Tongue (tissue), 1 donor: ENCODE measurements at regions not wholly inside any gene's neighbourhood (a gene's known extent, or its start where the extent isn't known, plus 50 kb on each side); places are given as distances from the start of the nearest gene placed in this dataset.

Source experiments
- DNase-seq: peaks from one replicate; pipeline ENCODE4 v3.0.0-alpha.2; 2015

DNA sequence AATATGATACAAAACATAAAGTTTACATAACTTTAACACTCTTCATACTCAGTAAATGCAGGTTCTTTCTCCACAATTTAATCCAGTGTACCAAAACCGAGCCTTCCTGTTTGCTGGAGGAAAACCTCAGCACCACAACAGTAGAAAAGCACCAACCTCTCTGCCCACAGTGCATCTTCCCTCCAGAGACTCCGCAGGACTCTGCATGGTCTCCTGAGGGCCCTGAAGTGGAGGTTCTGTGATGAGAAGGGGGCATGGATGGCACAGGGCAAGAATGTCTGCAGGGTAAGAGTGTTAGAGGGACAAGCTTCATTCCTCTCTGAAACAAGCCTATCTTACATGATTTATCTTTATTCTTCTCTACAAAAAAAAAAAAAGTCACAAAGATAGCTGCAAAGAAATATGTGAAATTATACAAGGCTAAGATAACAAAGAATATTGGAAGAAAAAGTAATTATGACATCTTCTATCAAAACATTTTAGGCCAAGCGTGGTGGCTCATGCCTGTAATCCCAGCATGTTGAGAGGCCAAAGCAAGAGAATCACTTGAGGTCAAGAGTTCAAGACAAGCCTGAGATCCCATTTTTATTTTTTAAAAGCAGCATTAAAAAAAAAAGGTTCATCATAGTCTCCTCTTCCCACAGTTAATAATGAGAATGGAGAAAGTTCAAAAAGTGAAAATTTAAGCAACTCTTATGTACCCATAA lies 102.0 kb downstream of the VPREB1 start:
- DNase-seq: no peak

- DNase-seq: no peak
Measured at GRCh38 chr22:22348127-22348814, 103.7 kb downstream of the VPREB1 start.

DNA sequence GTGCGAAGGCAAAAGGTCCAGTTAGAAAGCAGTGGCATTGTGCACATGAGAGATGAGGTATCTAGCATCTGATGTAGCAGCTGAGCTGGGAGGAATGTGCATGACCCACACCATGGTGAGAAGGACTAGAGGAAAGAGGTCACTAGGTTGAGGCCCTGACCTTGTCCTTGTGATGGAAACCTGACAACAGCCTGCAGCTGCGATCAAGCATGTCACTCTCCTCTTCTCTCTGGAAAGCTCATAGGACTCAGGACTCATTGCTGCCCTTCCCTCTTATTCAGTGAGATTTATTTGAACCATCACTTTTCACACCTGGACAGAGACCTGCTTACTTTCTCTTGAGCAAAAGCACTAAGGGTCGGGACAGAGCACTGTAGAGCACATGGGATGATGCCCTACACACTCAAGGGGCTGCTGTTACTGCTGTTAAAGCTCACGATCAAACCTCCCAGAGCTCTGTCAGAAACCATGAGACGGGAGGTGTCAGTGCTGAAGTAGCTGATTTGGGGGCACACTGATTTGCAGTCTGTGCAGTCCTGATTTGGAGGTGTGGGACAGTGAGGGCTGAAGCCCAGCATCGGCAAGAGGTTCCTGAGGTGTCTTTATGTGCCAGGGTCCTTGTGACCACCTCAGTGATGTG lies 104.3 kb downstream of the VPREB1 start:
- no peak for DNase-seq

GRCh38 chr22:22349455-22349836 lies 104.9 kb downstream of the VPREB1 start:
- no peak for DNase-seq

- DNase-seq: no peak
Measured at GRCh38 chr22:22351366-22351765, 106.8 kb downstream of the VPREB1 start.

DNA sequence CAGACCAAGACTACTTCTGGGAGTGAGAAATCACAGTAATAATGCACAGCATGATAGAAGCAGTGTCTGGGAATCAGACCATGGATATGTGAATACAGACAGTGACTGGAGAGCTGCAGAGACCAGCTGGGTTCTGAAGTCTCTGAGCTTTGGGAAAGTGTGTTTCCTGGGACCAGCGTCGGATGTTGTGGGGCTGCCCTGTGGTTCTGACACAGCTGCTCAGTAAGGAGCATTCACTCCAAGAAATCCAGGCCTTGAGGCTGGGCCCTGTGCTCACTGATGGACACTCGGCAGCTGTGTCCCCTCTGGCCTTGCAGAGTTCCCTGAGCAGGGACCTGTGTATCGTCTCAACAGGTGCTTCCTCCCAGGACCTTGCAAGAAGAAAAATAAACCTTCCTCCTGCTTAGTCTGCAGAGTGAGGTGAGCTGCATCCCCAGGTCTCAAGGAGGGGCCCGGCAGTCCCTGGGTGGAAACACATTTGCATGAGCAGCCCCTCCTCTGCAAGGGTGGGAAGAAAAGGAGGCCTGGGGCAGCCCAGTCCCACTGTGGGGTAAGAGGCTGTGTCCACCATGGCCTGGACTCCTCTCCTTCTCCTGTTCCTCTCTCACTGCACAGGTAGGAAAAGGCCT lies 107.9 kb downstream of the VPREB1 start:
- DNase-seq: peak; percentile 57

- DNase-seq: no peak
Measured at GRCh38 chr22:22355096-22355834, 110.7 kb downstream of the VPREB1 start.

GRCh38 chr22:22357024-22357883 lies 112.7 kb downstream of the VPREB1 start:
- DNase-seq: peak; percentile 92

DNA sequence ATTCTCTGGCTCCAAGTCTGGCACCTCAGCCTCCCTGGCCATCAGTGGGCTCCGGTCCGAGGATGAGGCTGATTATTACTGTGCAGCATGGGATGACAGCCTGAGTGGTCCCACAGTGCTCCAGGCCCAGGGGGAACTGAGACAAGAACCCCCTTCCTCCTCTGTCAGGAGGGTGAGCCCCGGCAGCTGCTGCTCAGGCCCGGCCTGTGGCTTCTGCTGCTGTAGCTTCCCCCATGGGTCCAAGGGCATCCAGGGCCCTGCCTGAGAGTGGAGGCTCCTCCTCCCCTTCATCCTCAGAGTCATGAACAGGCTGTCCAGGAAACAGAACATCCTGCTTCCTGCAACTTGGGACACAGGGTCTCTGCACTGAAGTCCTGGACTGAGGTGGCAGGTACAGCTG lies 113.6 kb downstream of the VPREB1 start:
- DNase-seq: no peak

DNA sequence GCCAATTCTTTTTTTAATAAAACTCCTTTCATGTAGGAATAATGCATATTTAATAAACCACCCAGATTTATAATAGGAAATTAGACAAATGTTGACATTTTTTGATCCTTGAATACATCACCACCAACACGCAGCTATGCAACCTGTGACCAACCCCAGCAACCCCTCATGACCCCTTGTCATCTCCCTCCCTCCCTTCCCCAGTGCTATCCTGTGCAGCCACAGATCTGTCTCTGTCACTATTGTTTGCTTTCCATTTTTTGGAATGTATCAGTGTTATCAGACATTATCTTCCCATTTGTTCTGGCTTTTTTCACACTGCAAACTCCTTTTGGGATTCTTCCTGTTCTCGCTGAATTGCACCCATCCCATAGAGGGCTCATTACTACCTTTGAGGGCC lies 114.1 kb downstream of the VPREB1 start:
- no peak for DNase-seq

GRCh38 chr22:22359465-22359864 lies 114.9 kb downstream of the VPREB1 start:
- no peak for DNase-seq

- no peak for DNase-seq
Measured at GRCh38 chr22:22360014-22360413, 115.4 kb downstream of the VPREB1 start.

DNA sequence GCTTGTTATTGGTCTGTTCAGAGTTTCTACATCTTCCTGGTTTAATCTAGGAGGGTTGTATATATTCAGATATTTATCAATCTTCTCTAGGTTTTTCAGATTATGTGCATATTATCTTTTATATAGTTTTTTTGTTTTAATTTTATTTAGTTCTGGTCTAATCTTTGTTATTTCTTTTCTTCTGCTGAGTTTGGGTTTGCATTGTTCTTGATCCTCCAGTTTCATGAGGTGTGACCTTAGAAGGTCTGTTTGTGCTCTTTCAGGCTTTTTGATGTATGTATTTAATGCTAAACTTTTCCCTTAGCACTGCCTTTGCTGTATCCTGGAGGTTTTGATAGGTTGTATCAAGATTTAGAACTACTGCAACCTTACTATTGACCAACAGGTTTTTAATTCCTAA lies 117.7 kb downstream of the VPREB1 start:
- no peak for DNase-seq

- no peak for DNase-seq
Measured at GRCh38 chr22:22362936-22363335, 118.3 kb downstream of the VPREB1 start.

DNA sequence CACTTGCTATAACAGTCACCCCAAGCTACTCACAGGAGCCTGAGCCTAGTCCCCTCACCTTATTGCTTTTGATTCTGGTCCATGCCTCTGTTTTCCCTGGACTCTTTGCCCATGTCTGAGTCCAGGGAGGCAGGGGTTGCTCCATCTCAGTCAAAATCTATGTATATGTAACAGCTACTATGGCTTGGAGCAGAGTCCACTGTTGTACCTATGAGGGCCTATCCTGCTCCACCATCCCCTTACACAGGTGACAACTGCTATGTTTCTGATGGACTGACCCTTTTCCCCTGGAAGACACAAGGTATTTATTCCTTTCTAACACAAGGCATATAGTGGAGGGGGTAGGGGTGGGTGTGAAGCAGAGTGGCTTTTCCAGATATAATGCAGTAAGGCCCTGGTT lies 119.6 kb downstream of the VPREB1 start:
- DNase-seq: no peak

DNA sequence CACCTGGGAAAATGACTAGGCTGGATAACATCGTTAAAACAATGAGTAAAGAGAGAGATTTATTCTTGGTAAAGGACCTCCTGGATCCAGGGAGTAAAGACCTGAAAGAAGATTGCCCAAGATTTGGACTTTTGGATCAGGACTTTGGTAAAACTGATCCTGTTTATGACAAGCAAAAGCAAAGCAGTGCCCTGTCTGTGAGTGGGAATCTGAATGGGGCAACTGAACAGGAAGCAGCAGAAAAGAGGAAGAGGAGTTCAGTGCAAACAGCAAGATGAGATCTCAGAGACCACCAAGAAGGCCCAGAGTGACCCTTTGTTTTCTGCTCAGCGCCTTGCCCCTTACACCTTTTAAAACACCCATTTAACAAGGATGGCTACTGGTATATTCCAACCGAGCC lies 122.0 kb downstream of the VPREB1 start:
- DNase-seq: no peak

DNA sequence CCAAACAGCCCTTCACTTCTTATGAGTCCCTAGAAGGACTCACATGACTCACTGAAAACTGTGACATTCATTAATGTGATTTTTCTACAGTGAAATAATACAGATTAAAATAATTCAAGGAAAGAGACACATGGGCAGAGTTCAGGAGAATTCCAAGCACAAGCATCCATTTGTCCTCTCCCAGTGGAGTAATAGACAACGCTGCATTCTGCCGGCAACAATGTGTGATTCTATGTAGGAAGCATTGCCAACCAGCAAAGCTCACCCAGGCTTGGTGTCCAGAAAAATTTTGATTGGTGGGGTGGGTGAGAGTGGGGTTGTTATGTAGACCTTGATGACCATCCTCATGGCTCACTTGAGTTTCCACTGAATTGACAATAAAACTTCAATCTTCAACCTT lies 123.9 kb downstream of the VPREB1 start:
- DNase-seq: no peak

DNA sequence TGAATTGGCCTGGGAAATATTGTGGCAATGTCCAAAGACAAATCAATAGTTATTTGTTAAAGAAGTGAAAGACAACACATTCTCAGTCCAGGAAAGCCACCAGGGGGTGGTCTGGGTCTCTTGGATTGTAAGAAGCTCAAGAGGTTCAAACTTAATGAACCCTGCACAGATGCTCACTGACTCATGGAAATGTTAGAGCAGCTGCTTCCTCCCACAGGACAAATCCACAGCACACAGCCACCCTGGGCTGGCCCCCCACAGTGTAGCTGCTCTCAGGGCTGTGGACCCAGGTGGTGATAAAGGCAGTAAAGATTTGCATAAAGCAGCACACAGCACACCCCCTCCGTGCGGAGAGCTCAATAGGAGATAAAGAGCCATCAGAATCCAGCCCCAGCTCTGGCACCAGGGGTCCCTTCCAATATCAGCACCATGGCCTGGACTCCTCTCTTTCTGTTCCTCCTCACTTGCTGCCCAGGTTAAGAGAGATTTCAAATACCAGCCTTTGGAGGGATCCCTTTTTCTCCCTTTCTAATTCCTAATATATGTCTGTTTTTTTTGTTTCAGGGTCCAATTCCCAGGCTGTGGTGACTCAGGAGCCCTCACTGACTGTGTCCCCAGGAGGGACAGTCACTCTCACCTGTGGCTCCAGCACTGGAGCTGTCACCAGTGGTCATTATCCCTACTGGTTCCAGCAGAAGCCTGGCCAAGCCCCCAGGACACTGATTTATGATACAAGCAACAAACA lies 124.8 kb downstream of the VPREB1 start:
- peak; percentile 79 for DNase-seq

DNA sequence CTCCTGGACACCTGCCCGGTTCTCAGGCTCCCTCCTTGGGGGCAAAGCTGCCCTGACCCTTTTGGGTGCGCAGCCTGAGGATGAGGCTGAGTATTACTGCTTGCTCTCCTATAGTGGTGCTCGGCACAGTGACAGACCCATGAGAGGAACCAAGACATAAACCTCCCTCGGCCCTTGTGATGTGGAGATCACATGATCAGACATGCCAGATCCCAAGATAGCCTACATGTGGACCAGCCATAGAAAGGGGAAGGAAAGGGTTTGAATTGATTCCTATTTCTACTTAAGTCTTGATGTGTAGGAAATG lies 125.3 kb downstream of the VPREB1 start:
- DNase-seq: no peak

DNA sequence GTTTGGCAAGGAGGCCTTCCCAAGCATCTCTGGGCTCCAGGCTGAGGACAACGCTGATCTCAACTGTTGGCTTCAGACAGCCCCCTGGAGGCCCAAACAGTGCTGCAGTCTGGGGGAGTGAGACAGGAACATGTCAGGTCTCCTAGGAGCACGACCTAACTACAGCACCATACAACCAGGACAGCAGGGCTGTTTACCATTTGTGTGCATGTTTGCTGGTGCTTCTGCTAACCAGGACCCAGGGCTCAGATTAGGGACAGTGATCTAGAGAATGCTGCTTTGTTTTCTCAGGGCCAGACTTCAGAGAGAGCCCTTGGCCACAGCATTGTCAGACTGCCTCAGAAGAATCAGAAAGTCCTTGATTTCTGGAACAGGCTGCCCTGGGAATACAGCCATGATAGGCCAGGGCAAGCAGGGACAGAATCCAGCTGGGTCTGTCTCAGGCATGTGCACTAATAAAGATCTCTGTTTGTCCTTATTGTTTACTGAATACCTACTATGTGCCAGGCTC lies 126.5 kb downstream of the VPREB1 start:
- no peak for DNase-seq

DNA sequence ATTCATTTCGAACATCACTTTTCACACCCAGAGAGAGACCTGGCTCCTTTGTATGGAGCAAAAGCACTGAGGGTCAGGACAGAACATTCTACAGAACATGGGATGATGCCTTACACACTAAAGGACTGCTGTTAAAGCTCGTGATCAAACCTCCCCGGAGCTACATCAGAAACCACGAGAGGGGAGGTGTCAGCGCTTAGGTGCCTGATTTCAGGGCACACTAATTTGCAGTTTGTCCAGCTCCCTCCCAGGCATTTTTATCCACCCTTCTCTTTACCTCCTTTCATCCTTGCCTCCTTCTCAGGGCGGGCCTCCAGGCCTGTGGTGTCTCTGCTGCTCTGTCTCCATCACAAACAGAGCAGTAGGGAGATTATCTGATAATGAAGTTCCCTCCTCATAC lies 127.5 kb downstream of the VPREB1 start:
- no peak for DNase-seq
